NCI-H526 treated with DMSO at 0.1 percent for 48 hours (cell line): ENCODE measurements at regions not wholly inside any gene's neighbourhood (a gene's known extent, or its start where the extent isn't known, plus 50 kb on each side); places are given as distances from the start of the nearest gene placed in this dataset.

Source experiments
- DNase-seq: peaks from one replicate; lab custom pipeline; 2025; lab: John Stamatoyannopoulos, UW

- no peak for DNase-seq
These were observed 155.5 kb upstream of the TMC3 start for GRCh38 chr15:81529481-81529880.

- DNase-seq, result no peak
These were observed 152.0 kb upstream of the TMC3 start for GRCh38 chr15:81526029-81526428.

GRCh38 chr15:81524496-81524895 lies 150.5 kb upstream of the TMC3 start:
- no peak for DNase-seq

- no peak for DNase-seq
These were observed 149.9 kb upstream of the TMC3 start for GRCh38 chr15:81523867-81524266.

- DNase-seq, result no peak
These were observed 146.5 kb upstream of the TMC3 start for GRCh38 chr15:81520480-81520879.

GRCh38 chr15:81516461-81516860 lies 142.4 kb upstream of the TMC3 start:
- DNase-seq, result no peak

GRCh38 chr15:81516012-81516411 lies 142.0 kb upstream of the TMC3 start:
- DNase-seq, result no peak

- DNase-seq, result no peak
These were observed 140.7 kb upstream of the TMC3 start for GRCh38 chr15:81514725-81515124.

- no peak for DNase-seq
These were observed 137.1 kb upstream of the TMC3 start for GRCh38 chr15:81511138-81511537.

GRCh38 chr15:81507831-81508230 lies 133.8 kb upstream of the TMC3 start:
- DNase-seq, result no peak

GRCh38 chr15:81506936-81507335 lies 132.9 kb upstream of the TMC3 start:
- DNase-seq, result no peak

GRCh38 chr15:81506071-81506470 lies 132.1 kb upstream of the TMC3 start:
- DNase-seq, result no peak

- DNase-seq, result no peak
These were observed 130.3 kb upstream of the TMC3 start for GRCh38 chr15:81504170-81504905.

GRCh38 chr15:81502439-81502838 lies 128.4 kb upstream of the TMC3 start:
- DNase-seq, result no peak

GRCh38 chr15:81500081-81500480 lies 126.1 kb upstream of the TMC3 start:
- DNase-seq, result no peak

GRCh38 chr15:81498294-81498693 lies 124.3 kb upstream of the TMC3 start:
- no peak for DNase-seq

GRCh38 chr15:81497238-81497637 lies 123.2 kb upstream of the TMC3 start:
- no peak for DNase-seq

GRCh38 chr15:81495780-81496467 lies 121.9 kb upstream of the TMC3 start:
- DNase-seq, result no peak

GRCh38 chr15:81492969-81493645 lies 119.1 kb upstream of the TMC3 start:
- no peak for DNase-seq

GRCh38 chr15:81492331-81492968 lies 118.4 kb upstream of the TMC3 start:
- no peak for DNase-seq

GRCh38 chr15:81491414-81492096 lies 117.5 kb upstream of the TMC3 start:
- no peak for DNase-seq

GRCh38 chr15:81485806-81486205 lies 111.8 kb upstream of the TMC3 start:
- DNase-seq, result no peak
